ENCODE measurements at regions not wholly inside any gene's neighbourhood (a gene's known extent, or its start where the extent isn't known, plus 50 kb on each side); places are given as distances from the start of the nearest gene placed in this dataset.
A peak's percentile ranks its signal among the peaks of the same experiment; 100 is the strongest.
"Not testable (repeated sequence)": the region's sequence is repeated elsewhere in the genome, so short reads cannot be mapped to it uniquely, and the experiment has no call there.

GRCh38 chr7:69374044-69374425 is 224.2 kb upstream of the AUTS2 start:
- TF ChIP-seq CTCF (IDR thresholded peaks at IDR 0.05) = no peak

DNA sequence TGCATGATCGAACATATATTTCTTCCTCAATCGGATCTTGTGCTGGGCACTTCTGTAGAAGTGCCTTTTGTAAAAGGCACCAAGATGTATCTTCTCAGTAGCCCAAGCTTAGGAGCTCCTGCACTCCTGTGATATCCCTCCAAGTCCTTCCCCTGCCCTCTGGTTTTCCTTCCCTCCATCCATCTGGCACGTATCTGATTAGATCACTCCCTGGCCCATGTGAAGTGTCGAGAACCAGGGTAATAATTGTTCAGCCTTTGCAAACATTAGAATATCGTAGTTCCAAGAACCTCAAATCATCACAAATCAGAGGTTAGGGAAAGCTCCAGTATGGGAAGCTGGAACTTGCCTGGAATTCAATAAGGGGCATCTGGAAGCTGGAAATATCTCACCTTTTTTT is 221.1 kb upstream of the AUTS2 start:
- H3K4me1 ChIP-seq = peaks cover 0 to 14% (median 6%) of the 10 kb centered on the region in 4 donors
- intact Hi-C loops (cut with DNase I; ENCODE audit: low total_unique reads) = no loop called here
- H3K27me3 ChIP-seq = peaks cover 0 to 6% of the 10 kb centered on the region in 2 donors
- no peaks in the 10 kb centered on the region for H3K9me3 ChIP-seq
- no peak overlapping the region for H3K4me3 ChIP-seq
- no peak for DNase-seq
- no peaks in the 10 kb centered on the region for H3K36me3 ChIP-seq
- no peak for TF ChIP-seq CTCF (IDR thresholded peaks at IDR 0.05)
- no peak overlapping the region for H3K27ac ChIP-seq

More at GRCh38 chr7:69374044-69374425, 224.2 kb upstream of the AUTS2 start:
- intact Hi-C loops (cut with DNase I; ENCODE audit: low total_unique reads) = no loop called here
- no peak for DNase-seq
- H3K4me1 ChIP-seq = peaks cover 0 to 14% (median 6%) of the 10 kb centered on the region in 4 donors
- H3K27ac ChIP-seq = no peak overlapping the region
- peaks cover 0 to 7% of the 10 kb centered on the region in 2 donors for H3K27me3 ChIP-seq
- H3K9me3 ChIP-seq = no peaks in the 10 kb centered on the region
- no peaks in the 10 kb centered on the region for H3K36me3 ChIP-seq
- peak overlapping the region in 1 of 2 donors; percentile 11 for H3K4me3 ChIP-seq

DNA sequence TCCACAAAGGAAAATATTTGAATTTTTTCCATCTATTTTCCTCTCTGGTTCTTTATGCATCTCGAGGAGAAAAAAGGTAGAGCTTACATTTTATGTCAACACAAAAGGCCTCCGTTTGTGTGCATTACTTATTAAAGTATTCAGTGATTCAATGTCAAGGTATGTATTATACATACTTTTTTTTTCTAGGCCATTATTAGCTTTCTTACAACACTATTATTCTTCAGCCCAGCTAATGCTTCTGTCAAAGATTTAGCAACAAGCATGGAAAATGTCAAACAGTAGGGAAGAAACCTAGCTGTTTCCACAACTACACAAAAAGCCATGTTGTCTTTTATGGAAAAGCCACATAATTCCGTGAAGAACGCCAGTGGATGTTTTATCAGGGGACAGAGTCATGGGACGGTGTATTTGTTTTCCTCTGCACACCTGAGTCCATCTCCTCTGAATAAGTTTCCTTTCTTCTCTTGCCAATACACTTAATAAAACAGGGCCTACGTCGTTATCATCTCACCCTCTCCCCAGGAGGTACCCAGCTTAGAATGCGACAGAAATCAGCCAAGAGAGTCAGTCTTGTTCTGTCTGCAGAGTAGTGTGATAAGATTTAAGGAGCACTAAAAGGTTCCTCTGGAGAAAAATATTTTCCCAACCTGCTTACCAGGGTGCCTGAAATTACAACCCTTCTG is 209.7 kb upstream of the AUTS2 start:
- no peaks in the 10 kb centered on the region for H3K9me3 ChIP-seq
- no peaks in the 10 kb centered on the region for H3K36me3 ChIP-seq
- DNase-seq = no peak
- H3K4me1 ChIP-seq = no peaks in the 10 kb centered on the region
- intact Hi-C loops (cut with DNase I; ENCODE audit: low total_unique reads) = no loop called here
- H3K4me3 ChIP-seq = no peak overlapping the region
- no peak overlapping the region for H3K27ac ChIP-seq
- no peaks in the 10 kb centered on the region for H3K27me3 ChIP-seq
- TF ChIP-seq CTCF (IDR thresholded peaks at IDR 0.05) = no peak

GRCh38 chr7:69389216-69389615 is 209.1 kb upstream of the AUTS2 start:
- Histone ChIP-seq H3K36me3 (no peaks in the 10 kb centered on the region), H3K4me1 (no peaks in the 10 kb centered on the region), H3K9me3 (no peaks in the 10 kb centered on the region), H3K27me3 (no peaks in the 10 kb centered on the region), H3K4me3 (no peak overlapping the region), H3K27ac (no peak overlapping the region)
- intact Hi-C loops (cut with DNase I; ENCODE audit: low total_unique reads) = no loop called here
- no peak for DNase-seq
- TF ChIP-seq CTCF (IDR thresholded peaks at IDR 0.05) = no peak

GRCh38 chr7:69393912-69394311 is 204.4 kb upstream of the AUTS2 start:
- H3K9me3 ChIP-seq; H3K4me3 ChIP-seq; H3K27me3 ChIP-seq; H3K4me1 ChIP-seq; intact Hi-C loops (cut with DNase I; ENCODE audit: low total_unique reads); H3K27ac ChIP-seq; H3K36me3 ChIP-seq; DNase-seq: not testable (repeated sequence)

DNA sequence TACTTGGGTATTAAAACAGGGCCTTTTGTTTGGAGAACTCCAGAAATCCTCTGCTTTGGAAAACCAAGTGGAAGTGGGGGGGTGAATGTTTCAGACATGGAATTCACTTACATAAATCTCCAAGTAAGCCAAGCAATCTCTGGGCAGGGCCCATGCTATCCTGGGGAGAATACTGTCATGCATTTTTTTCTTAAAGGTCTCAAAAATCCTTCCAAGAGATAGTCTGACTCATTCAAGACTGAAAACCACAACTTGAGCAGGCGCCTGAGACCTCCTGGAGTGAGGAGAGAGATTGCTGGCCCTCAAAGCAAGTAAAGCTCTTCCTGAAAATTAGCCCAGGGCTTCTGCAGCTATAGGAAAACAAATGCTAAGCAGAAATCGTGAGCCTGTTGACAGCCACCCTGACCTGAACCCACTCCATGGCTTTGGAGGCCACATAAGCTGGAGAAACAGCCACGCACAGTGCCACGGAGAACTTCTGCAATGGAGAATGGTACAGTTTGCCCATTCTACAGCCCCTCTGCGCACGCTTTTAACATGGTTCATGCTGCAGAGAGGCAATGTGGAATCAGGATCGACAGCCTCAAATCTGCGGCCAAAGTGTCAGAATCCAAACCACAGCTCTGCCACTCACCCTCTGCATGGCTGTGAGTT is 203.1 kb upstream of the AUTS2 start:
- H3K9me3 ChIP-seq = no peaks in the 10 kb centered on the region
- H3K27ac ChIP-seq = no peak overlapping the region
- no peaks in the 10 kb centered on the region for H3K36me3 ChIP-seq
- peak in 1 of 2 donors; percentile 41 for DNase-seq
- no peaks in the 10 kb centered on the region for H3K27me3 ChIP-seq
- H3K4me1 ChIP-seq = no peaks in the 10 kb centered on the region
- H3K4me3 ChIP-seq = no peak overlapping the region
- intact Hi-C loops (cut with DNase I; ENCODE audit: low total_unique reads) = no loop called here
- TF ChIP-seq CTCF (IDR thresholded peaks at IDR 0.05) = no peak
